DOHH2 (cell line): ENCODE measurements at regions not wholly inside any gene's neighbourhood (a gene's known extent, or its start where the extent isn't known, plus 50 kb on each side); places are given as distances from the start of the nearest gene placed in this dataset.

Experiments
- H3F3A ChIP-seq: fragments of 200-600 bp; sonication (generic), shearing (Covaris generic); 2 replicates; pipeline ENCODE4 v1.6.0; 2016; ENCODE audit warnings: antibody characterized with exemption, mild to moderate bottlenecking; ENCODE audit not compliant: control insufficient read depth, insufficient read depth
- H3K27ac ChIP-seq: fragments of 200-600 bp; sonication (generic); 2 replicates; pipeline ENCODE4 v1.5.1; 2014; ENCODE audit warnings: low read depth, mild to moderate bottlenecking, low read length, moderate library complexity
- H3K27me3 ChIP-seq: fragments of 200-600 bp; sonication (generic); 2 replicates; pipeline ENCODE4 v1.6.1; 2014; ENCODE audit warnings: mild to moderate bottlenecking, low read length, mixed read lengths; ENCODE audit not compliant: control insufficient read depth
- H3K36me3 ChIP-seq: fragments of 200-600 bp; sonication (generic); 2 replicates; pipeline ENCODE4 v1.6.1; 2014; ENCODE audit warnings: mild to moderate bottlenecking, low read length, moderate library complexity, mixed read lengths; ENCODE audit not compliant: control insufficient read depth
- H3K4me1 ChIP-seq: fragments of 200-600 bp; sonication (generic); 2 replicates; pipeline ENCODE4 v1.6.1; 2014; ENCODE audit warnings: mild to moderate bottlenecking, low read length, mixed read lengths; ENCODE audit not compliant: control insufficient read depth
- H3K4me2 ChIP-seq: fragments of 200-600 bp; sonication (generic); 2 replicates; pipeline ENCODE4 v1.6.0; 2014; ENCODE audit warnings: mild to moderate bottlenecking, low read length, moderate library complexity
- H3K4me3 ChIP-seq: fragments of 200-600 bp; sonication (generic); 2 replicates; pipeline ENCODE4 v1.5.1; 2014; ENCODE audit warnings: mild to moderate bottlenecking, low read length, mixed read lengths
- H3K79me2 ChIP-seq: fragments of 200-600 bp; sonication (generic); 2 replicates; pipeline ENCODE4 v1.6.1; 2014; ENCODE audit warnings: mild to moderate bottlenecking, low read length, mixed read lengths; ENCODE audit not compliant: control insufficient read depth
- H3K9me2 ChIP-seq: fragments of 200-600 bp; sonication (generic); replicated peaks from 2 replicates; pipeline ENCODE4 v1.6.1; 2014; ENCODE audit warnings: mild to moderate bottlenecking, low read length, mixed read lengths; ENCODE audit not compliant: control insufficient read depth
- H3K9me3 ChIP-seq: fragments of 200-600 bp; sonication (generic); 2 replicates; pipeline ENCODE4 v1.6.1; 2014; ENCODE audit warnings: antibody characterized with exemption, low read length, mixed read lengths; ENCODE audit not compliant: control insufficient read depth, insufficient read depth
- H4K20me1 ChIP-seq: fragments of 200-600 bp; sonication (generic); 2 replicates; pipeline ENCODE4 v1.6.0; 2014; ENCODE audit warnings: low read depth, mild to moderate bottlenecking, antibody characterized with exemption, low read length, moderate library complexity; ENCODE audit not compliant: control insufficient read depth, insufficient read depth
- EZH2phosphoT487 ChIP-seq: fragments of 200-600 bp; sonication (generic); IDR thresholded peaks from 2 replicates; pipeline ENCODE4 v1.6.1; 2017; ENCODE audit warnings: borderline replicate concordance, mild to moderate bottlenecking, antibody characterized with exemption, low read length, moderate library complexity, mixed read lengths
- TF ChIP-seq, protein P1 (sequence below): fragments of 200-600 bp; sonication (generic); IDR thresholded peaks from one replicate; pipeline ENCODE4 v1.5.1; 2014; ENCODE audit warnings: antibody characterized with exemption, mild to moderate bottlenecking, low read depth, low read length; ENCODE audit not compliant: poor library complexity, severe bottlenecking

- Histone ChIP-seq H3K9me2 (no peaks in the 10 kb centered on the region), H3K4me1 (no peaks in the 10 kb centered on the region), H3K27me3 (no peaks in the 10 kb centered on the region), H3K4me2 (no peak overlapping the region), H3K36me3 (no peaks in the 10 kb centered on the region), H3F3A (no peaks in the 10 kb centered on the region), H3K4me3 (no peak overlapping the region), H3K9me3 (no peaks in the 10 kb centered on the region), H3K79me2 (no peaks in the 10 kb centered on the region), H3K27ac (no peak overlapping the region), H4K20me1 (no peaks in the 10 kb centered on the region)
- TF ChIP-seq, protein P1, sequence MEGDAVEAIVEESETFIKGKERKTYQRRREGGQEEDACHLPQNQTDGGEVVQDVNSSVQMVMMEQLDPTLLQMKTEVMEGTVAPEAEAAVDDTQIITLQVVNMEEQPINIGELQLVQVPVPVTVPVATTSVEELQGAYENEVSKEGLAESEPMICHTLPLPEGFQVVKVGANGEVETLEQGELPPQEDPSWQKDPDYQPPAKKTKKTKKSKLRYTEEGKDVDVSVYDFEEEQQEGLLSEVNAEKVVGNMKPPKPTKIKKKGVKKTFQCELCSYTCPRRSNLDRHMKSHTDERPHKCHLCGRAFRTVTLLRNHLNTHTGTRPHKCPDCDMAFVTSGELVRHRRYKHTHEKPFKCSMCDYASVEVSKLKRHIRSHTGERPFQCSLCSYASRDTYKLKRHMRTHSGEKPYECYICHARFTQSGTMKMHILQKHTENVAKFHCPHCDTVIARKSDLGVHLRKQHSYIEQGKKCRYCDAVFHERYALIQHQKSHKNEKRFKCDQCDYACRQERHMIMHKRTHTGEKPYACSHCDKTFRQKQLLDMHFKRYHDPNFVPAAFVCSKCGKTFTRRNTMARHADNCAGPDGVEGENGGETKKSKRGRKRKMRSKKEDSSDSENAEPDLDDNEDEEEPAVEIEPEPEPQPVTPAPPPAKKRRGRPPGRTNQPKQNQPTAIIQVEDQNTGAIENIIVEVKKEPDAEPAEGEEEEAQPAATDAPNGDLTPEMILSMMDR = no peak
- TF ChIP-seq EZH2phosphoT487 = no peak
Observed at GRCh38 chr15:31151301-31152233, 50.0 kb upstream of the TRPM1 start.

DNA sequence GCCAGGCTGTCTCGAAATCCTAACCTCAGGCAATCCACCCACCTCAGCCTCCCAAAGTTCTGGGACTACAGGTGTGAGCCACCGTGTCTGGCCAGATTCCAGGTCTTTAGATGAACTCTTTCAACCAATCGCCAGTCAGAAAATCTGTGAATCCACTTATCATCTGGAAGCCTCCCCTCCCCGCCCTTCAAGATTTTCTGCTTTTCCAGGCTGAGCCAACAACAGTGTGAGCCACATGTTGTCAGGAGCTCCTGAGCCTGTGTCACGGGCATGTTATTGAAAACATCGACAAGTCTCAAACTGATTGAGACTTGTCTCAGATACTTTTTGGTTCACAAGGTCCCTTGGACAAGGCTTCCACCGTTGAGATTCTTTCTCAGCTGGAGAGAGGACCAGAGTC, 52.0 kb upstream of the TRPM1 start:
- H3K27ac ChIP-seq = no peak overlapping the region
- no peaks in the 10 kb centered on the region for H3K36me3 ChIP-seq
- H3K4me3 ChIP-seq = no peak overlapping the region
- no peaks in the 10 kb centered on the region for H3F3A ChIP-seq
- H3K79me2 ChIP-seq = no peaks in the 10 kb centered on the region
- H4K20me1 ChIP-seq = no peaks in the 10 kb centered on the region
- no peaks in the 10 kb centered on the region for H3K27me3 ChIP-seq
- TF ChIP-seq, protein P1 = no peak
- no peak for TF ChIP-seq EZH2phosphoT487
- no peak overlapping the region for H3K4me2 ChIP-seq
- no peaks in the 10 kb centered on the region for H3K9me2 ChIP-seq
- H3K9me3 ChIP-seq = no peaks in the 10 kb centered on the region
- H3K4me1 ChIP-seq = no peaks in the 10 kb centered on the region

DNA sequence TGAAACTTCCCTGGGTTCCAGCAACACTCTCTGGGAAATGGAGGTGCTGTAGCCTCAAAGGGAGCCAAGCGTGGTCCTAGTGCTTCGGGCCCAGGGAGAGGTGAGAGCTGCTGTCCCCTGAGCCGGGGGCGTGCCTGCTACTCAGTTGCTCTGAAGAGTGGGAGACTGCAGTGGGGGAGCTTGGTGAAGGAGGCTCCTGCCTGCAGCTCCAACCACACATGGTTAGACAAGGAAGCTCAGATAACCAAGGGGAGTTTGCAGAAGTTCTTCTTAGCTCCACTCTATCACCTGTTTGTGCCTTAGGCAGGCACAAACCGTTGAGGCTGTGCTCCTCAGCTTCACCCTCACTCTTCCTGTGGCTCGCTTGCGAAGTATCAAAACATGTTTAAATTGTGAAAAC, 53.6 kb upstream of the TRPM1 start:
- Histone ChIP-seq H3K4me3 (no peak overlapping the region), H3F3A (no peaks in the 10 kb centered on the region), H3K9me2 (no peaks in the 10 kb centered on the region), H3K9me3 (no peaks in the 10 kb centered on the region), H3K27me3 (no peaks in the 10 kb centered on the region), H3K79me2 (no peaks in the 10 kb centered on the region), H3K27ac (no peak overlapping the region), H4K20me1 (no peaks in the 10 kb centered on the region), H3K36me3 (no peaks in the 10 kb centered on the region), H3K4me1 (no peaks in the 10 kb centered on the region), H3K4me2 (no peak overlapping the region)
- TF ChIP-seq, protein P1 = no peak
- no peak for TF ChIP-seq EZH2phosphoT487
